ENCODE measurements at regions not wholly inside any gene's neighbourhood (a gene's known extent, or its start where the extent isn't known, plus 50 kb on each side); places are given as distances from the start of the nearest gene placed in this dataset.

GRCh38 chr3:194042927-194043326, 93.0 kb upstream of the HES1 start:
- no peaks in the 10 kb centered on the region for H3F3A ChIP-seq (replicated peaks; ENCODE audit: low read depth)
- TF ChIP-seq CTCF (conservative IDR thresholded peaks at IDR 0.05; ENCODE audit: low read depth in 2 of 2) = no peak
- TF ChIP-seq REST (IDR thresholded peaks at IDR 0.05; ENCODE audit: unreplicated experiment) = no peak
- TF ChIP-seq POLR2AphosphoS5 (IDR thresholded peaks at IDR 0.05; ENCODE audit: low read depth) = no peak
- TF ChIP-seq ZNF462 (CRISPR knock-in tag; IDR thresholded peaks at IDR 0.05) = no peak
- TF ChIP-seq EZH2phosphoT487 (IDR thresholded peaks at IDR 0.05; ENCODE audit: unreplicated experiment) = no peak
- no peak for TF ChIP-seq ZNF114 (CRISPR knock-in tag; IDR thresholded peaks at IDR 0.05)
- Mint-ChIP-seq H3K36me3 (ENCODE audit: low read depth) (no peaks in the 10 kb centered on the region), H3K27me3 (ENCODE audit: insufficient read depth, low read depth, poor library complexity) (peaks cover 5% of the 10 kb centered on the region), H3K4me1 (no peaks in the 10 kb centered on the region; the same call in 2 of the 3 replicates), H3K27ac (no peak overlapping the region), H3K4me3 (no peak overlapping the region), H3K9me3 (no peaks in the 10 kb centered on the region)
- no peaks in the 10 kb centered on the region for H3K36me3 ChIP-seq (ENCODE audit: insufficient read depth)
- no peaks in the 10 kb centered on the region for H3K27me3 ChIP-seq (ENCODE audit: insufficient read depth)
- no peak for DNase-seq (ENCODE audit: low spot score)
- no peaks in the 10 kb centered on the region for H3K9me2 ChIP-seq (ENCODE audit: insufficient read depth)
- no peak overlapping the region for H3K4me2 ChIP-seq
- no peaks in the 10 kb centered on the region for H3K4me1 ChIP-seq (ENCODE audit: insufficient read depth)
- H3K27ac ChIP-seq (ENCODE audit: low read depth) = no peak overlapping the region
- no peaks in the 10 kb centered on the region for H3K79me2 ChIP-seq (replicated peaks; ENCODE audit: insufficient read depth)
- H3K4me3 ChIP-seq = no peak overlapping the region
- no peak overlapping the region for H2AFZ ChIP-seq
- ATAC-seq = no peak
- no peaks in the 10 kb centered on the region for H4K20me1 ChIP-seq (replicated peaks; ENCODE audit: insufficient read depth)
